Upper lobe of left lung (tissue), 6 donors: ENCODE measurements at regions not wholly inside any gene's neighbourhood (a gene's known extent, or its start where the extent isn't known, plus 50 kb on each side); places are given as distances from the start of the nearest gene placed in this dataset.

Source experiments
- ATAC-seq, 2 donors: fragments of 200-7000 bp; cut with Tn5 transposase; one replicate each; pipeline ENCODE4 v1.9.1; 2022; ENCODE audit warnings: mild to moderate bottlenecking in 2 of 2, moderate library complexity in 2 of 2; ENCODE audit not compliant: low FRiP score in 2 of 2
- DNase-seq, 2 donors: peaks; one replicate each; pipeline ENCODE4 v3.0.0-alpha.2; 2019 to 2020
- H3K27ac ChIP-seq, 4 donors: fragments of 200-600 bp; sonication (generic); one replicate each; pipeline ENCODE4 v1.5.1; 2016 to 2019
- H3K27me3 ChIP-seq, 4 donors: fragments of 200-600 bp; sonication (generic); one replicate each; pipeline ENCODE4 v1.5.1; 2017 to 2019
- H3K36me3 ChIP-seq, 4 donors: fragments of 200-600 bp; sonication (generic); one replicate each; pipeline ENCODE4 v1.5.1; 2016 to 2019
- H3K4me1 ChIP-seq, 4 donors: fragments of 200-600 bp; sonication (generic); one replicate each; pipeline ENCODE4 v1.5.1; 2018 to 2019
- H3K4me3 ChIP-seq, 4 donors: fragments of 200-600 bp; sonication (generic); one replicate each; pipeline ENCODE4 v1.5.1; 2017 to 2019; ENCODE audit warnings: mild to moderate bottlenecking in 2 of 4, moderate library complexity in 1 of 4
- H3K9me3 ChIP-seq, 4 donors: fragments of 200-600 bp; sonication (generic); one replicate each; pipeline ENCODE4 v1.5.1; 2018 to 2019
- EP300 ChIP-seq, 4 donors: sonication (generic); formaldehyde crosslinking; IDR thresholded peaks; one replicate each; pipeline ENCODE4 v1.5.1; 2017; ENCODE audit warnings: antibody characterized with exemption in 4 of 4, control low read depth in 2 of 4
- POLR2A ChIP-seq, 4 donors: fragments of 450-650 bp; IDR thresholded peaks; one replicate each; pipeline ENCODE4 v1.5.1; 2016 to 2017; ENCODE audit warnings: antibody characterized with exemption in 4 of 4, mild to moderate bottlenecking in 2 of 4
- POLR2AphosphoS5 ChIP-seq, 2 donors: sonication (generic); formaldehyde crosslinking; IDR thresholded peaks; one replicate each; pipeline ENCODE4 v1.5.1; 2017; ENCODE audit warnings: antibody characterized with exemption in 2 of 2
- WGBS, 2 donors: methylation state at CpG; one replicate each; pipeline ENCODE4 v1.1.5; 2017 to 2018; 5-methylcytosine and 5-hydroxymethylcytosine counted together
- TF ChIP-seq, protein P1 (sequence below), 6 experiments: fragments of 450-650 bp in 4 of 6; fragments of 200-600 bp in 2 of 6; sonication (generic) in 2 of 6; IDR thresholded peaks; one replicate each; pipeline ENCODE4 v1.5.1; 2016 to 2019; ENCODE audit warnings: antibody characterized with exemption in 6 of 6
- donor health status: DM: no; HTN: no; CAD: no; lungs with moderate emphysema.
- donor health status: DM: no; HTN: yes; CAD: no; lungs with severe emphysema.

GRCh38 chr6:22657352-22657980, 88.1 kb downstream of the HDGFL1 start:
- WGBS, 2 donors, result 26 to 57% methylated on average over 1 of the region's 1 CpG
- no peak for ATAC-seq

GRCh38 chr6:22658183-22658582, 88.8 kb downstream of the HDGFL1 start:
- DNase-seq, result no peak
- Histone ChIP-seq H3K36me3 (no peaks in the 10 kb centered on the region), H3K9me3 (no peaks in the 10 kb centered on the region), H3K4me1 (peaks cover 0 to 3% (median 0%) of the 10 kb centered on the region in 4 donors), H3K27ac (no peak overlapping the region), H3K4me3 (no peak overlapping the region), H3K27me3 (no peaks in the 10 kb centered on the region)
- TF ChIP-seq, protein P1, sequence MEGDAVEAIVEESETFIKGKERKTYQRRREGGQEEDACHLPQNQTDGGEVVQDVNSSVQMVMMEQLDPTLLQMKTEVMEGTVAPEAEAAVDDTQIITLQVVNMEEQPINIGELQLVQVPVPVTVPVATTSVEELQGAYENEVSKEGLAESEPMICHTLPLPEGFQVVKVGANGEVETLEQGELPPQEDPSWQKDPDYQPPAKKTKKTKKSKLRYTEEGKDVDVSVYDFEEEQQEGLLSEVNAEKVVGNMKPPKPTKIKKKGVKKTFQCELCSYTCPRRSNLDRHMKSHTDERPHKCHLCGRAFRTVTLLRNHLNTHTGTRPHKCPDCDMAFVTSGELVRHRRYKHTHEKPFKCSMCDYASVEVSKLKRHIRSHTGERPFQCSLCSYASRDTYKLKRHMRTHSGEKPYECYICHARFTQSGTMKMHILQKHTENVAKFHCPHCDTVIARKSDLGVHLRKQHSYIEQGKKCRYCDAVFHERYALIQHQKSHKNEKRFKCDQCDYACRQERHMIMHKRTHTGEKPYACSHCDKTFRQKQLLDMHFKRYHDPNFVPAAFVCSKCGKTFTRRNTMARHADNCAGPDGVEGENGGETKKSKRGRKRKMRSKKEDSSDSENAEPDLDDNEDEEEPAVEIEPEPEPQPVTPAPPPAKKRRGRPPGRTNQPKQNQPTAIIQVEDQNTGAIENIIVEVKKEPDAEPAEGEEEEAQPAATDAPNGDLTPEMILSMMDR (IDR thresholded peaks at IDR 0.05), result no peak
- TF ChIP-seq POLR2AphosphoS5 (IDR thresholded peaks at IDR 0.05) (no peak), POLR2A (IDR thresholded peaks at IDR 0.05) (no peak), EP300 (IDR thresholded peaks at IDR 0.05) (no peak)
- 63 to 68% methylated on average over 2 of the region's 2 CpGs for WGBS, 2 donors
- no peak for ATAC-seq

More at GRCh38 chr6:22657352-22657980, 88.1 kb downstream of the HDGFL1 start:
- no peak for DNase-seq
- no peaks in the 10 kb centered on the region for H3K27me3 ChIP-seq
- H3K27ac ChIP-seq, result no peak overlapping the region
- H3K4me3 ChIP-seq, result no peak overlapping the region
- TF ChIP-seq, protein P1 (IDR thresholded peaks at IDR 0.05), result no peak
- no peak for TF ChIP-seq POLR2A (IDR thresholded peaks at IDR 0.05)
- no peak for TF ChIP-seq POLR2AphosphoS5 (IDR thresholded peaks at IDR 0.05)
- TF ChIP-seq EP300 (IDR thresholded peaks at IDR 0.05), result no peak
- no peaks in the 10 kb centered on the region for H3K36me3 ChIP-seq
- H3K9me3 ChIP-seq, result no peaks in the 10 kb centered on the region
- peaks cover 0 to 3% (median 0%) of the 10 kb centered on the region in 4 donors for H3K4me1 ChIP-seq

GRCh38 chr6:22658934-22659333, 89.6 kb downstream of the HDGFL1 start:
- H3K27me3 ChIP-seq, result no peaks in the 10 kb centered on the region
- 57 to 67% methylated on average over 1 of the region's 1 CpG for WGBS, 2 donors
- no peaks in the 10 kb centered on the region for H3K36me3 ChIP-seq
- no peak for DNase-seq
- H3K4me1 ChIP-seq, result peaks cover 0 to 3% (median 0%) of the 10 kb centered on the region in 4 donors
- ATAC-seq, result no peak
- no peak overlapping the region for H3K4me3 ChIP-seq
- TF ChIP-seq EP300 (IDR thresholded peaks at IDR 0.05) (no peak), POLR2A (IDR thresholded peaks at IDR 0.05) (no peak), POLR2AphosphoS5 (IDR thresholded peaks at IDR 0.05) (no peak)
- TF ChIP-seq, protein P1 (IDR thresholded peaks at IDR 0.05), result no peak
- H3K9me3 ChIP-seq, result no peaks in the 10 kb centered on the region
- H3K27ac ChIP-seq, result no peak overlapping the region

- no peaks in the 10 kb centered on the region for H3K27me3 ChIP-seq
- DNase-seq, result no peak
- no peak overlapping the region for H3K4me3 ChIP-seq
- no peak overlapping the region for H3K27ac ChIP-seq
- H3K9me3 ChIP-seq, result no peaks in the 10 kb centered on the region
- 85 to 90% methylated on average over 2 of the region's 2 CpGs for WGBS, 2 donors
- TF ChIP-seq POLR2A (IDR thresholded peaks at IDR 0.05) (no peak), EP300 (IDR thresholded peaks at IDR 0.05) (no peak), POLR2AphosphoS5 (IDR thresholded peaks at IDR 0.05) (no peak)
- TF ChIP-seq, protein P1 (IDR thresholded peaks at IDR 0.05), result no peak
- ATAC-seq, result no peak
- H3K4me1 ChIP-seq, result no peaks in the 10 kb centered on the region
- no peaks in the 10 kb centered on the region for H3K36me3 ChIP-seq
Observed at GRCh38 chr6:22664968-22665367, 95.6 kb downstream of the HDGFL1 start.

DNA sequence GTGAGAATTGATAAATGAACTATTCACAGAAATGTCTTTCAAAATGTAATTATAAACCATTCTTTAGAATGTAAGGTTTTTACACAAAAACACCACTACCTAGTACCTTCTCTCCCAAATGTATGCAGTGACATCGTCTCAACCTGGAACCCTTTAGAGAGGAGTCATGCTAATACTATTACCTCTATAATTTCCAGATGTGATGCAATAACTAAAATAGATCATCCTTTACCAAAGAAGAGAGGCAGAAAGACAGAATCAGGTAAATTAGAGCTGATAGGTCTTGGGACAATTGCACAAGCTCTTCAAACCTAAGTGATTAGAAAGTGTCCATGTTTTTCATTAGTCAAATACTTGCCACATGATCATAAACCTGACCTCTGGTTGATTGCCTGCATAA, 96.7 kb downstream of the HDGFL1 start:
- no peak for TF ChIP-seq POLR2A (IDR thresholded peaks at IDR 0.05)
- no peak for TF ChIP-seq EP300 (IDR thresholded peaks at IDR 0.05)
- TF ChIP-seq POLR2AphosphoS5 (IDR thresholded peaks at IDR 0.05), result no peak
- TF ChIP-seq, protein P1 (IDR thresholded peaks at IDR 0.05), result no peak
- Histone ChIP-seq H3K4me3 (no peak overlapping the region), H3K27me3 (no peaks in the 10 kb centered on the region), H3K9me3 (no peaks in the 10 kb centered on the region), H3K36me3 (no peaks in the 10 kb centered on the region), H3K27ac (no peak overlapping the region), H3K4me1 (no peaks in the 10 kb centered on the region)
- ATAC-seq (no peak), DNase-seq (no peak)
- 91 to 94% methylated on average over 1 of the region's 1 CpG for WGBS, 2 donors
